ENCODE measurements at regions not wholly inside any gene's neighbourhood (a gene's known extent, or its start where the extent isn't known, plus 50 kb on each side); places are given as distances from the start of the nearest gene placed in this dataset.

DNA sequence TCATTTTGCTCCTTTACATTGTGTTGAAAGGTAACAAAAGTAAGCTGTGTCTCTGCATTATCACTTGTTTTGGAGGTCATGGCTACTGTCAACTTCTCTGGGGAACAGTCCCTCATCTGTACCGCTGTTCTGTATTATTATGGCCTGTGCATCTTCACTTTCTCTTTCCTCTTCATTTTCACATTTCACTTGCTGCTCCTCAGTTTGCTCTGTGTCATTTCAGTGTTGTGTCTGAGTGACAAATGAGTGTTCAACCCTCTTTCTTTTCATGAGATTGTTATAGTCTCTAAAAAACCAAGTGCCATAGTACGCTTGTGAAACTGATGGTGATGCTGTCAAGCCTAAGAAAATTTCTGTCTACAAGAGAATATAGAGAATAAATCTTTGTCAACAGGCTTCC is 122.0 kb upstream of the FER start:
- TF ChIP-seq GABPA (IDR thresholded peaks at IDR 0.05; ENCODE audit: low read depth) (no peak), EZH2 (IDR thresholded peaks at IDR 0.05; ENCODE audit: borderline replicate concordance, control insufficient read depth, low read depth, low read length) (no peak), CEBPB (IDR thresholded peaks at IDR 0.05; ENCODE audit: borderline replicate concordance in 1 of 2, low read depth in 2 of 2, low read length in 2 of 2) (no peak), POLR2A (IDR thresholded peaks at IDR 0.05; ENCODE audit: low read depth, low read length) (no peak), RUNX3 (IDR thresholded peaks at IDR 0.05; ENCODE audit: low read length) (no peak), EP300 (IDR thresholded peaks at IDR 0.05; ENCODE audit: borderline replicate concordance in 1 of 2, control insufficient read depth in 1 of 2, low read depth in 2 of 2, low read length in 2 of 2) (no peak)

All from GM12878 (cell line).